HEK293 (cell line): ENCODE measurements at regions not wholly inside any gene's neighbourhood (a gene's known extent, or its start where the extent isn't known, plus 50 kb on each side); places are given as distances from the start of the nearest gene placed in this dataset.

Experiments used
- PRDM1 ChIP-seq: fragments of 450-650 bp; formaldehyde crosslinking; IDR thresholded peaks from 2 replicates; pipeline ENCODE4; 2016; ENCODE audit warnings: missing biosample characterization, missing genetic modification characterization
- SALL2 ChIP-seq: fragments of 450-650 bp; formaldehyde crosslinking; IDR thresholded peaks from 2 replicates; pipeline ENCODE4 v1.5.0; 2017; ENCODE audit warnings: missing biosample characterization, mild to moderate bottlenecking, missing genetic modification characterization, borderline replicate concordance
- YY1 ChIP-seq: fragments of 450-650 bp; formaldehyde crosslinking; IDR thresholded peaks from 2 replicates; pipeline ENCODE4 v1.5.1; 2018; ENCODE audit warnings: missing biosample characterization, missing genetic modification characterization
- ZFP41 ChIP-seq: fragments of 450-650 bp; formaldehyde crosslinking; IDR thresholded peaks from 2 replicates; pipeline ENCODE4 v1.5.1; 2016; ENCODE audit warnings: missing biosample characterization, missing genetic modification characterization, borderline replicate concordance
- ZNF423 ChIP-seq: fragments of 450-650 bp; formaldehyde crosslinking; IDR thresholded peaks from 2 replicates; pipeline ENCODE4 v1.5.1; 2016; ENCODE audit warnings: missing biosample characterization, missing genetic modification characterization
- TF ChIP-seq, protein P1 (sequence below): fragments of 450-650 bp; formaldehyde crosslinking; IDR thresholded peaks from 2 replicates; pipeline ENCODE4 v1.5.1; 2016; ENCODE audit warnings: missing biosample characterization, missing genetic modification characterization

DNA sequence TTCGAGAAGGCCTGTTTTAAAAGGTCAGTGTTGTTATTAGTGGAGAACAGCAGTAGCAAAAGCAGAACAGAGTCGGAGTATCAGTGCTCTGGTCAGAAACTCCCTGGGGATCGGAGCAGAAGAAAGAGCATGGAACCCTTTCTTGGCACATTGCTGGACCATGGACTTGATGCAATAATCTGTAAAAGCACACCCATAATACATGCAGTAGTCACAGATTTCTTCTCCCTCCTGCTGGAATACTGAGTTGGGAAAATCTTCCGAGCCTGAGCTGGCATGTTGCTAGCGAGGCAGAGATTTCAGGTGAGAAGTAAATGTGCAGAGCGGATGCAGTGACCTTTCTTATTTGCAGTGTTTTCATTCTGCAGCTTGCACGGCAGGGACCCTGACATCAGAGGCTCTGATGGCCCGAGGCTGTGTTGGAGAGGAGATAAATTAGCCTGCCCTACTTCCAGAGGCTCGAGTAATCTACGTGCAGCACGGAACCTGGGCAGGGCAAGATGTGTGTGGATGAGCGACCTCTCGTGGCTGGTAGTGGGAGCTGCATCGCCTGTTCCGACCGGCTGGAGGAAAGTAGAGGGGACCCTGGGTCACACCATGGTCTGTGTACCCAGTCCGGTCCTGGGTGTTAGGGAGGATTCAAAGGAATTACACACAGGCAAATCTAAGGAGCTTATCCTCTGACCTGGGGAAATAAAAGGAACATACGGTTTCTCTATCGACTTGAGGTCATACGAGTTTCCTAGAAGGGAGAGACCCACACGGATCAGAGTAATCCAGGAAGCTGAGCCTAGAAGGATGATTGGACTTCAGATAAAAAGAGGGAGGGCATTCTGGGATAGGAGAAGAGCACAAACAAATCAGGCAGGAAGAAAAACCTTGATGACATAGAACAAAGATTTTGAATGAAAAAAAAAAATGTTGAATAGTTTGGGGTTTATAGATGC, 137.0 kb upstream of the STMND1 start:
- TF ChIP-seq, protein P1, sequence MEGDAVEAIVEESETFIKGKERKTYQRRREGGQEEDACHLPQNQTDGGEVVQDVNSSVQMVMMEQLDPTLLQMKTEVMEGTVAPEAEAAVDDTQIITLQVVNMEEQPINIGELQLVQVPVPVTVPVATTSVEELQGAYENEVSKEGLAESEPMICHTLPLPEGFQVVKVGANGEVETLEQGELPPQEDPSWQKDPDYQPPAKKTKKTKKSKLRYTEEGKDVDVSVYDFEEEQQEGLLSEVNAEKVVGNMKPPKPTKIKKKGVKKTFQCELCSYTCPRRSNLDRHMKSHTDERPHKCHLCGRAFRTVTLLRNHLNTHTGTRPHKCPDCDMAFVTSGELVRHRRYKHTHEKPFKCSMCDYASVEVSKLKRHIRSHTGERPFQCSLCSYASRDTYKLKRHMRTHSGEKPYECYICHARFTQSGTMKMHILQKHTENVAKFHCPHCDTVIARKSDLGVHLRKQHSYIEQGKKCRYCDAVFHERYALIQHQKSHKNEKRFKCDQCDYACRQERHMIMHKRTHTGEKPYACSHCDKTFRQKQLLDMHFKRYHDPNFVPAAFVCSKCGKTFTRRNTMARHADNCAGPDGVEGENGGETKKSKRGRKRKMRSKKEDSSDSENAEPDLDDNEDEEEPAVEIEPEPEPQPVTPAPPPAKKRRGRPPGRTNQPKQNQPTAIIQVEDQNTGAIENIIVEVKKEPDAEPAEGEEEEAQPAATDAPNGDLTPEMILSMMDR (tag by site-specific recombination), result peak; percentile 93
- TF ChIP-seq ZFP41 (no peak), PRDM1 (tag by site-specific recombination) (no peak), YY1 (no peak), ZNF423 (tag by site-specific recombination) (no peak), SALL2 (tag by site-specific recombination) (no peak)
